Head of caudate nucleus (tissue), 42 donors: ENCODE measurements at regions not wholly inside any gene's neighbourhood (a gene's known extent, or its start where the extent isn't known, plus 50 kb on each side); places are given as distances from the start of the nearest gene placed in this dataset.
A peak's percentile ranks its signal among the peaks of the same experiment; 100 is the strongest.

ENCODE experiments used
- DNase-seq, 42 donors: peaks; one replicate each; pipeline versions ENCODE4 v3.0.0 to v3.0.0-alpha.2; 2020 to 2021; ENCODE audit warnings: mixed read lengths in 7 of 42
- intact Hi-C: fragments of 100-400 bp; cut with DNase I; formaldehyde crosslinking; loops from one replicate; pipeline ENCODE4 v1.15.0; 2022

DNA sequence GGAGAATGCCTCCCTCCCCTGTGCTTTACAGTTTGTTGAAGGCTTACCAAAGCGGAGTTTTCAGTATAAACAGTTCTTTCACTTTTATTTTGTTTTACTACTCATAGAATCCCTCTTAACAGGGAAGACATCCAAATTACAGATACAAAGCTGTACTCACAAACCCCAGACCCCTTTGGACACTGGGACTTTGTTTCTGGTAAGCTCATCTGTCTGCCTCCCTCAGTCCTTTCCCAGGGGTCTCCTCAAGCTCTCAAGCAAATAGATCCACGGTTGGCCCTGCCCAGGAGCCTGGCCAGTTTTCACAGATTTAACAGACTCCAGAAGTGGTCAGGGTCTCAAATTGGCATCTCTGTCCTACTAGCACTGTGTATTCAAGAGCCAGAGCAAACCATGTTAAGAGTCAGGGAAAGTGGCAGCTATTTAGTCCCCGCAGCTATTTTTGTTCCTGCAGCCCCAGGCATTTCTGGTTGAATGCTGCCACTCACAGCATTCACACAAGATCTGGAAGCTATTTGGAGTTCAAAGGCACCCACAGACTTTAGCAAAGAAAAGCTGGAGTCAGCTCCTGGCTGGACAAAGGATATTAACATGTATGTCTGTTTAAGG is 54.2 kb downstream of the TMEM100 start:
- intact Hi-C loops: no loop called here
- peak in 1 of 42 donors; percentile 1 for DNase-seq

DNA sequence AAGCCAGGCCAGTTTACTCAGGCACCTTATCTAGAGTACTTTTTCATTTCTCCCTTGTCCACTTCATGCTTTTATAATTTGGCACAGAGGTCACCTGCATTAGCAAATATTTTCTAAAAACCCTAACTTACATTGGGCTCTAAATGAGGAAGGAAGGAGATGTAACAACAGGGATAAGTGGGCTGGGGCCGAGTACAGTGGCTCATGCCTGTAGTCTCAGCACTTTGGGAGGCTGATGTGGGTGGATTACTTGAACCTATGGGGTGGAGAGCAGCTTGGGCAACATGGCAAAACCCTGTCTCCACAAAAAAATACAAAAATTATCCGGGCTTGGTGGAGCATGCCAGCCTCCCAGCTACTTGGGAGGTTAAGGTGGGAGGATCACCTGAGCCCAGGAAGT is 55.9 kb downstream of the TMEM100 start:
- intact Hi-C loops: no loop called here
- no peak for DNase-seq

- no peak for DNase-seq
- intact Hi-C loops: no loop called here
These were observed 58.4 kb downstream of the TMEM100 start for GRCh38 chr17:55664287-55664686.

DNA sequence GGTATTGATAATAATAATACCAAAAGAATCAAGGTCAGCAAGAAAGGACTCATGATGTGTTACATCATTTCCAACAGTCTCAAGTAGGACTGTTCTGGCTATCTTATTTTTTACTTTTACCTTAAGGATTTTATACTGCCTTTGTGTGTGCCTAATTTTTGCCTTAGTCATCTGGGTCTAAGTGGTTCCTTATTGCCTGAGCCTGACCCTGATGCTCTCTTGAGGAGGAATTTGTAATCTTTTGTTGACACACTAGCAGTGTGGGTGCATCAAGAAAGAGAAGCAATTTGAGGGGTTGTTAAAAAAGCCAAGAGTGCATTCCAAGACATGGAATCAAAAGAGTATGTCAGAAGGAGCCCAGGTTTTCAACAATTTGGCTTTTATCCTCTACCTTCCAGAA is 59.3 kb downstream of the TMEM100 start:
- no peak for DNase-seq
- intact Hi-C loops: no loop called here

DNA sequence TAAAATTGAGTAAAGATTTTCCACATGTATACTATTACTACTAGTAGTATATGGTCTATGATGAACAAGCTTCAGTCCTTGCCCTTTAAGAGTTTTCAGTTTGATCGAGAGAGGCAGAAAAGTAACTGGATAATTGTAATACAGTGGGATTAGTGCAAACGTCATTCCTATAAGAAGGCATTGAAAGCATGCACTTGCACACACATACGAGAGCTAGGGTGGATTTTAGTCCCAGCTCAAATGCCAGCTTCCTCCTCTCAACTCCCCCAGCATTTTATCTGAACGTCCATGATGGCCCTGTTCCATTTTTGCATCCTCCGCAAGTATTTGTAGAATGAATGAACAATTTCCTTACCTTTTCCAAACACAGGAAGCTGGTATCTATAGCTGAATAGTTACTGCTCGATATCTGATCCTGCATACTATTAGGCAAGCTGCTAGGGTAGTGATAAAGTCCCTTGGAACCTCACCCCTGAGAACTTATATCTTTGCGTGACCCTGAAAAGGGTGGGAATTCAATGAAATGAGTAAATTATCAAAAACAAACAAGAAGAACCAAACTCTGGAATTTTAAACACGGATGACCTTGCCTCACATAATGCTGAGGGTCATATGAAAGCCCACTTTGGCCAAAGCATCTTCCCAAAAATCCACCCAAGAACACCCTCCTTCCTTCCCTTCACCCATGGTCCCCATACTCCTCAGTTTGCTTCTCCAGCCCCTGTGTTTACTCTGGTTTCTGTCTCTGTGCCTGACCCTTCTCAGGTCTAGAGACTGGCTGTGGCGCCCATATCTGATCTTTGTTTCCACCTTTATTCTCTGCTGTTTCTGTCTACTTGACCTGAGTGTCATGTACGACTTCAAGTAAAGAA is 60.5 kb downstream of the TMEM100 start:
- intact Hi-C loops: no loop called here
- no peak for DNase-seq

GRCh38 chr17:55661256-55661758 is 61.4 kb downstream of the TMEM100 start:
- intact Hi-C loops: no loop called here
- DNase-seq: no peak

- DNase-seq: no peak
- intact Hi-C loops: no loop called here
These were observed 62.3 kb downstream of the TMEM100 start for GRCh38 chr17:55660178-55660886.

- intact Hi-C loops: no loop called here
- DNase-seq: no peak
These were observed 63.0 kb downstream of the TMEM100 start for GRCh38 chr17:55659661-55660060.

- intact Hi-C loops: no loop called here
- no peak for DNase-seq
These were observed 66.9 kb downstream of the TMEM100 start for GRCh38 chr17:55655777-55656176.

DNA sequence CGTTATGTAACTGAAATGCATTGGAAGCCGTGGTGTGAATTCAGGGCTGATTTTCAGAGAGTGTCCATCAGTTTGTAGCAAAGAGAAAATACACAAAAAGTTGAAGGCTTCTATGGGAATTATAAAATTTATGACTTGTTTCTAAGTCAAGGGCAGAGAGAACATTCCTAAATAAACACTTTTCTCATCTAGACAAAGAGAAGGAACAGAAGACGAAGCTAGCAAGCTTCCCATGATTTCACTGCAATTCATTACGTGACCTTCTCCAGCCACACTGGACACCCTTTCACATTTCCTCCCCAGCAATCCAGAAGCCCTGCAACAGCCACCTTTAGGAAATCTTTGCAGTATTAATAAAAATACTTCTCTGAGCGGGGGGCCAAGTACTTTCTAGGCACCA is 67.8 kb downstream of the TMEM100 start:
- DNase-seq: no peak
- intact Hi-C loops: no loop called here

- DNase-seq: no peak
- intact Hi-C loops: no loop called here
These were observed 68.6 kb downstream of the TMEM100 start for GRCh38 chr17:55654022-55654421.

- intact Hi-C loops: no loop called here
- DNase-seq: no peak
These were observed 69.8 kb downstream of the TMEM100 start for GRCh38 chr17:55652825-55653224.

GRCh38 chr17:55652114-55652823 is 70.4 kb downstream of the TMEM100 start:
- intact Hi-C loops: no loop called here
- DNase-seq: no peak

GRCh38 chr17:55649957-55650597 is 72.6 kb downstream of the TMEM100 start:
- intact Hi-C loops: no loop called here

DNA sequence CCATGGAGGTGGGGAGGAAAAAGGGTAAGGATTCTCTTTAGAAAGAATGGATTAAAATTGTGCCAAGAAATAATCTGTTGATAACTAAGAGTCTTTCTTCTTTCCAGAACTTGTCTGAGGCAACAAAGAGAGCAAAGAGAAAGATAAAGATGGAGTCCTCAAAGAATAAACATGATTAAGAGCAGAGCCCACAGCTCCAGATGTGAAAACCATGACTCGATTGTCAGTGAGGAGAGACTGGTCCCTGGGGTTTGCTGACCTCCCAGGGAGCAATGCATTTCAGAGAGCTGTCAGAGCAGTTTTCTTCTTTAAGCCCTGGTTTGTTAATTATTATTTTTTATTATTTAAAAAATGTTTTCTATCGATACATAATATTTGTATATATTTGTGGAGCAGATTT is 74.6 kb downstream of the TMEM100 start:
- intact Hi-C loops: no loop called here
- no peak for DNase-seq

More at GRCh38 chr17:55649957-55650597, 72.6 kb downstream of the TMEM100 start:
- DNase-seq: no peak

DNA sequence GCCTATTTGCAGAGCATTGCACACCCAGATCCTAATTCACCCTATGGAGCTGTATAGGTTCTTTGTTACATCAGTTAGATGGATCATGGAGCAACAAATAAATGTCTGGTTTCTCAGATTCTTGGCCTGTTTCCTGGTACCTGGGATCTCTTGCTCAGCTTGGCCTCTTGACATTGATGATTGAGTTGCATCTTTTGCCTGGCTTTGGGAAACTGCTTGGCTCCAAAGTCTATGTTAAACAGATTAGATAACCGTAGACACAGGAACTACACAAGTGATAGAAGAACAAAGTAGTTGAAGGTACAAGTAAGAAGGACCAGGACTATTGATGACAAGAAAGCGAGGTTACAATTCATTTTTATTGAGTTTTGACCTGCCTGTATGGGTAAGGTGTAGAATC is 77.3 kb downstream of the TMEM100 start:
- intact Hi-C loops: no loop called here
- DNase-seq: no peak

GRCh38 chr17:55644346-55644745 is 78.3 kb downstream of the TMEM100 start:
- no peak for DNase-seq
- intact Hi-C loops: no loop called here

DNA sequence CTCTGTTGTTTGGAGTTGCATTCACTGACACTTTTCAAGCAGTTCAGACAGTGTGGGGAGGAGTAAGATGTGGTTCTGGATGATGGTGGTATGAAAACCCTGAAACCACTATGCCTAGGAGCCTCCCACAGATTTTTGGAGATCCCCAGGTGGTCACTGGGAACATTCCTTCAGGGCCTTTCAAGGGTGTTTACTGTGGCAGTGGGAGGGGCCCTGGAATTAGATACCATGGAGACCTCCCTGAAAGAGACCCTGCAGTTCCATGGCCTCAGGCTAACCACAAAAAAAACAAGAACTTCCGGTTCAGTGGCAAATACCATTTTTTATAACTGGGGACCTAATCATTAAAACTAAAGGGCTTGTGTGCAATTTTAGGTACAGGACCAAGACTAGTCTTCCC is 79.9 kb downstream of the TMEM100 start:
- intact Hi-C loops: no loop called here
- no peak for DNase-seq

DNA sequence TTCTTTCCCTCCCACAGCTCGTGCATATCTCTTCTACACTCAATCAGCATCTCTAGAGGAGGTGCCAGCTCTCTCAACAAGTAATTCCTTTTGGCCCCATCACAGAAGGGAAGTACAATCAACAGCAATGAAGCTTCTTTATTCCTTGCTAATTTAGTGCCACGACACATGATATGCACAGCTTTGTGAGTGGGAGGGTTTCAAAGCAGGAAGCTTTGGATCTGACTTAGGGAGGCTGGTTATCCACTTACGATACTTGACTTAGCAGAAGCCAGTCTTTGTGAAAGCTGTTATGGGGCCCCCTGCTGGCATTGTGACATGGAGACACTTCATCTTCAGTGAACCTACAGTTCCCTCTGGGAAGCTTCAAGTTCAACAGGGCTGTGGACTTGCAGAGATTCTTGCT is 81.0 kb downstream of the TMEM100 start:
- peak; percentile 30 to 86 (median 70) for DNase-seq
- intact Hi-C loops: no loop called here
